ENCODE measurements at regions not wholly inside any gene's neighbourhood (a gene's known extent, or its start where the extent isn't known, plus 50 kb on each side); places are given as distances from the start of the nearest gene placed in this dataset.
A peak's percentile ranks its signal among the peaks of the same experiment; 100 is the strongest.

- no peak for TF ChIP-seq Cebpa-rat (IDR thresholded peaks at IDR 0.05)
- Histone ChIP-seq H3K9ac (no peak overlapping the region), H3K4me1 (no peaks in the 10 kb centered on the region), H3K9me3 (no peaks in the 10 kb centered on the region), H3K36me3 (no peaks in the 10 kb centered on the region), H3K27ac (no peak overlapping the region), H3K27me3 (no peaks in the 10 kb centered on the region), H4K20me1 (no peaks in the 10 kb centered on the region), H3K4me2 (no peak overlapping the region), H3K4me3 (no peak overlapping the region)
Measured at GRCh38 chr15:60251300-60252070, 146.3 kb downstream of the ANXA2 start.

- Histone ChIP-seq H3K4me3 (no peak overlapping the region), H3K4me2 (no peak overlapping the region), H4K20me1 (no peaks in the 10 kb centered on the region), H3K9me3 (no peaks in the 10 kb centered on the region), H3K27me3 (no peaks in the 10 kb centered on the region), H3K36me3 (no peaks in the 10 kb centered on the region), H3K9ac (no peak overlapping the region), H3K27ac (no peak overlapping the region), H3K4me1 (no peaks in the 10 kb centered on the region)
- TF ChIP-seq Cebpa-rat (IDR thresholded peaks at IDR 0.05) = no peak
Measured at GRCh38 chr15:60254416-60254815, 143.4 kb downstream of the ANXA2 start.

DNA sequence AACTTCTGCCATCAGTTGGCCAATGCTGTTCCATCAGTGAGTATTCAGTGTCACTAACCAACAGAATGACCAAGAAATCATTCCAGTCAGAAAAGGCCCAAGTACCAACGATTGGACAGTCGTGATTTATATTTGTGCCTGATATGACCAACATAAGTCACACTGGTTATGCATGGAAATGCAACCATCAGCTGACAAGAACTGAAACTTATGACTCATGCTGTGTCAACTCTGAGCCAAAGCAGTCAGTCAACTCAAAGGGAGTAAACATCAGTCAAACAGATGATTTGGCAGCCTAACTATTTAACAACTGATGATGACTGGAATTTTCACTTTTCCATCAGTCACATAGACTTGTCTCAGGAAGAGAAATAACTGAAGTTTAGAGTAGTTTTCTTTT is 142.4 kb downstream of the ANXA2 start:
- H3K4me1 ChIP-seq = no peaks in the 10 kb centered on the region
- H4K20me1 ChIP-seq = no peaks in the 10 kb centered on the region
- H3K9me3 ChIP-seq = no peaks in the 10 kb centered on the region
- no peak overlapping the region for H3K9ac ChIP-seq
- no peak for TF ChIP-seq Cebpa-rat (IDR thresholded peaks at IDR 0.05)
- H3K36me3 ChIP-seq = no peaks in the 10 kb centered on the region
- H3K4me3 ChIP-seq = no peak overlapping the region
- H3K4me2 ChIP-seq = 0 out of 2 replicates have a peak overlapping the region, but pooled peaks have one; percentile 17
- no peaks in the 10 kb centered on the region for H3K27me3 ChIP-seq
- H3K27ac ChIP-seq = no peak overlapping the region

DNA sequence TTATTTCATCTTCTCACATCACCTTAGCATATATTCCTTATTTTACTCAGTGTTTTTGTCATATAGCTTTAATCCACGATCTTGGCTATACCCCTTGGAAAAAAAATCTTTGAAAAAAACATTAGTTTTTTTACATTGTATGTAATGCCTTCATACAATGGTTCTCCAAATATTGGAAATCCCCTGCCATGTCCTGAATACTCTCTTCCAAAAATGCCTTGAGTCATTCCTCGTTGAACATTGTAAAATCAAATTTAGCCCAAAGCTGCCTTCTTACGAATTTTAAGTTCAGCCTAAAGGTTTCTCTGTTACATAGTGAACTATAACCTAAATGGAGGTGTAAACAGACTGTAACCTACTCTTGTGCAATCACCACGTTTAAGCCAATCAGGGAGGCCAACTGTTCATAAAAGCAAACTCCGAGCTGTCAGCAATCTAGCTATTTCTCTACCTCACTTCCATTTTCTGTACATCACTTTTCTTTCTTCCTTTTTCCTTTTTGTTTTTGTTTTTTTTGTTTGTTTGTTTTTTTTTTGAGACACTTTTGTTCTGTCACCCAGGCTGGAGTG is 140.1 kb downstream of the ANXA2 start:
- Histone ChIP-seq H3K4me1 (no peaks in the 10 kb centered on the region), H3K27ac (no peak overlapping the region), H3K4me2 (no peak overlapping the region), H3K36me3 (no peaks in the 10 kb centered on the region), H3K27me3 (no peaks in the 10 kb centered on the region), H4K20me1 (no peaks in the 10 kb centered on the region), H3K9me3 (no peaks in the 10 kb centered on the region), H3K9ac (no peak overlapping the region), H3K4me3 (no peak overlapping the region)
- no peak for TF ChIP-seq Cebpa-rat (IDR thresholded peaks at IDR 0.05)

GRCh38 chr15:60259469-60259868 is 138.3 kb downstream of the ANXA2 start:
- TF ChIP-seq Cebpa-rat (IDR thresholded peaks at IDR 0.05) = no peak
- Histone ChIP-seq H3K4me1 (no peaks in the 10 kb centered on the region), H3K4me3 (no peak overlapping the region), H3K4me2 (no peak overlapping the region), H4K20me1 (no peaks in the 10 kb centered on the region), H3K27me3 (no peaks in the 10 kb centered on the region), H3K9me3 (no peaks in the 10 kb centered on the region), H3K27ac (no peak overlapping the region), H3K36me3 (no peaks in the 10 kb centered on the region), H3K9ac (no peak overlapping the region)

- TF ChIP-seq Cebpa-rat (IDR thresholded peaks at IDR 0.05) = no peak
- Histone ChIP-seq H3K9me3 (no peaks in the 10 kb centered on the region), H3K27me3 (no peaks in the 10 kb centered on the region), H3K4me2 (no peak overlapping the region), H3K4me1 (no peaks in the 10 kb centered on the region), H3K4me3 (no peak overlapping the region), H3K27ac (no peak overlapping the region), H3K36me3 (no peaks in the 10 kb centered on the region), H4K20me1 (no peaks in the 10 kb centered on the region), H3K9ac (no peak overlapping the region)
Measured at GRCh38 chr15:60264088-60264487, 133.7 kb downstream of the ANXA2 start.

DNA sequence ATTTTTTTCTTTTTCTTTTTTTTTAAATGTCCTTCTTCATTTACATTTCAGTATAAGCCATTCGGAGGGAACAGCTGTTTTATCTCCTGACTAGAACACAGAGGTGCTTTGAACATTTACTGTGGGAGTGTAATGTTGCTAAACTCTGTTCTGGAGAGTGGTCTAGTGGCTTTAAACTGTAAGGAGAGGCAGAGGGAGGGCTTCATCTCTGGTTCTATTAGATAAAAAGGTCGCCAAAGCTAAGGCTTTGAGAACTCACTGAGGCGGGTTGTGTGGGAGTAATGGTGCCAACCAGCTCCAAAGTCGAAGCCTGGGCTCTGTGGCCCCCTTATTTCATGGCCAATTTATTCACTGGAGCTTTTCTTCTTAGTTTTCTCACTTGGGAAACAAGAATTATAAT is 133.2 kb downstream of the ANXA2 start:
- H3K4me3 ChIP-seq = no peak overlapping the region
- H3K9ac ChIP-seq = no peak overlapping the region

GRCh38 chr15:60265057-60265456 is 132.7 kb downstream of the ANXA2 start:
- no peaks in the 10 kb centered on the region for H3K27me3 ChIP-seq
- H3K4me2 ChIP-seq = no peak overlapping the region

More for the DNA sequence above, 133.2 kb downstream of the ANXA2 start:
- Histone ChIP-seq H3K4me1 (no peaks in the 10 kb centered on the region), H4K20me1 (no peaks in the 10 kb centered on the region), H3K36me3 (no peaks in the 10 kb centered on the region), H3K4me2 (no peak overlapping the region), H3K9me3 (no peaks in the 10 kb centered on the region), H3K27ac (no peak overlapping the region), H3K27me3 (no peaks in the 10 kb centered on the region)
- no peak for TF ChIP-seq Cebpa-rat (IDR thresholded peaks at IDR 0.05)

DNA sequence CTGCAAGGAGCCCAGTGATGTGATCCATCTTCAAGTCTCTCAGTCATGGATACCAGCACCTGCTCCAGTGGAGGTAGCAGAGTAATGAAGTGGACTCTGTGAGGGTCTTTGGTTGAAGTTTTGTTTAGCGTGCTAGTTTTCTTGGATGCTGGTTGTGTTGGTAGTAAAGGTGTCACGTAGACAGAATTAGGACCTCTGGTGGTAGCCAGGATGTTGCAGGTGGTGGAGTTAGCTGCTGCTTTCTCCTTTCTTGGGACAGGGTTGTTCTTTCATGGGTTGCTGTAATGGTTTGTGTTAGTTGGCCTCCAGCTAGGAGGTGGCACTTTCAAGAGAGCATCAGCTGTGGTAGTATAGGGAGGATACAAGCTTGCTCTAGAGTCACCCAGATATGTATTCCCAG is 125.2 kb downstream of the ANXA2 start:
- Histone ChIP-seq H3K4me2 (no peak overlapping the region), H3K4me1 (no peaks in the 10 kb centered on the region), H3K27me3 (no peaks in the 10 kb centered on the region), H3K9me3 (peaks cover 21% of the 10 kb centered on the region), H3K27ac (no peak overlapping the region), H3K36me3 (no peaks in the 10 kb centered on the region), H3K4me3 (no peak overlapping the region), H4K20me1 (no peaks in the 10 kb centered on the region), H3K9ac (no peak overlapping the region)
- no peak for TF ChIP-seq Cebpa-rat (IDR thresholded peaks at IDR 0.05)

More at GRCh38 chr15:60265057-60265456, 132.7 kb downstream of the ANXA2 start:
- no peak for TF ChIP-seq Cebpa-rat (IDR thresholded peaks at IDR 0.05)
- Histone ChIP-seq H4K20me1 (no peaks in the 10 kb centered on the region), H3K9ac (no peak overlapping the region), H3K36me3 (no peaks in the 10 kb centered on the region), H3K27ac (no peak overlapping the region), H3K4me1 (no peaks in the 10 kb centered on the region), H3K9me3 (no peaks in the 10 kb centered on the region), H3K4me3 (no peak overlapping the region)

DNA sequence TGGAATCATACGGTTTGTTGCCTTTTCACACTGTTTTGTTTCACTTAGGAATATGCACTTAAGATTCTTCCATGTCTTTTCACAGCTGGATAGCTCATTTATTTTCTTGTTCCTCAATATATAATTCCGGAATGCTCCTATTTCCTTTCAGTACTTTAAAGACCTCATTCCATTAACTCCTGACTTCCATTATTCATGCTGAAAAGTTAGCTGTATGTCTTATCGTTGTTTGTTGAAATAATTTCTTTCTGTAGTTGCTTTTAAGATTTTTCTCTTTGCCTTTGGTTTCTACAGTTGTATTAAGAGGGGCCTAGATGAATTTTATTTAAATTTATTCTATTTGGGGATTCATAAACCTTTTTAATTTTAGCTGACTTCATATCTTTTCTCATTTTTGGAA is 122.2 kb downstream of the ANXA2 start:
- Histone ChIP-seq H3K36me3 (no peaks in the 10 kb centered on the region), H3K4me3 (no peak overlapping the region)

More for the DNA sequence above, 122.2 kb downstream of the ANXA2 start:
- Histone ChIP-seq H3K9ac (no peak overlapping the region), H3K27ac (no peak overlapping the region), H3K4me1 (no peaks in the 10 kb centered on the region), H3K27me3 (no peaks in the 10 kb centered on the region), H3K9me3 (peaks cover 21% of the 10 kb centered on the region), H4K20me1 (no peaks in the 10 kb centered on the region), H3K4me2 (no peak overlapping the region)
- TF ChIP-seq Cebpa-rat (IDR thresholded peaks at IDR 0.05) = no peak

Data from BLaER1 (cell line).